Hematopoietic multipotent progenitor cell treated with erythropoietin and hydrocortisone succinate and interleukin-3 and kit ligand, for 15 days (in vitro differentiated cells): ENCODE measurements at regions not wholly inside any gene's neighbourhood (a gene's known extent, or its start where the extent isn't known, plus 50 kb on each side); places are given as distances from the start of the nearest gene placed in this dataset.

Experiments
- DNase-seq: peaks from one replicate; pipeline ENCODE4 v3.0.0-alpha.2; 2015; ENCODE audit warnings: low spot score

- DNase-seq = no peak
Measured at GRCh38 chr2:64221935-64222334, 77.7 kb upstream of the PELI1 start.

GRCh38 chr2:64222351-64222750 lies 78.1 kb upstream of the PELI1 start:
- DNase-seq = no peak

GRCh38 chr2:64223055-64223454 lies 78.8 kb upstream of the PELI1 start:
- DNase-seq = no peak

GRCh38 chr2:64225491-64225890 lies 81.3 kb upstream of the PELI1 start:
- no peak for DNase-seq

- no peak for DNase-seq
Measured at GRCh38 chr2:64226611-64227010, 82.4 kb upstream of the PELI1 start.

- DNase-seq = no peak
Measured at GRCh38 chr2:64227603-64228125, 83.4 kb upstream of the PELI1 start.

GRCh38 chr2:64228126-64228678 lies 84.0 kb upstream of the PELI1 start:
- no peak for DNase-seq

- no peak for DNase-seq
Measured at GRCh38 chr2:64228918-64229317, 84.7 kb upstream of the PELI1 start.

- no peak for DNase-seq
Measured at GRCh38 chr2:64230540-64230939, 86.3 kb upstream of the PELI1 start.

GRCh38 chr2:64232266-64232665 lies 88.0 kb upstream of the PELI1 start:
- DNase-seq = no peak

- DNase-seq = no peak
Measured at GRCh38 chr2:64233376-64233922, 89.2 kb upstream of the PELI1 start.

GRCh38 chr2:64234150-64234549 lies 89.9 kb upstream of the PELI1 start:
- DNase-seq = no peak

- DNase-seq = no peak
Measured at GRCh38 chr2:64234785-64235184, 90.6 kb upstream of the PELI1 start.

- DNase-seq = no peak
Measured at GRCh38 chr2:64237266-64237665, 93.0 kb upstream of the PELI1 start.

GRCh38 chr2:64238799-64239198 lies 94.6 kb upstream of the PELI1 start:
- no peak for DNase-seq

- DNase-seq = no peak
Measured at GRCh38 chr2:64243081-64244036, 99.1 kb upstream of the PELI1 start.

GRCh38 chr2:64244037-64244416 lies 99.8 kb upstream of the PELI1 start:
- no peak for DNase-seq

- DNase-seq = no peak
Measured at GRCh38 chr2:64245631-64246030, 101.4 kb upstream of the PELI1 start.

- DNase-seq = no peak
Measured at GRCh38 chr2:64246962-64247361, 102.7 kb upstream of the PELI1 start.

- no peak for DNase-seq
Measured at GRCh38 chr2:64249426-64249825, 105.2 kb upstream of the PELI1 start.

GRCh38 chr2:64250063-64250462 lies 105.8 kb upstream of the PELI1 start:
- DNase-seq = no peak

- no peak for DNase-seq
Measured at GRCh38 chr2:64250751-64251423, 106.7 kb upstream of the PELI1 start.
